BJ (cell line): ENCODE measurements at regions not wholly inside any gene's neighbourhood (a gene's known extent, or its start where the extent isn't known, plus 50 kb on each side); places are given as distances from the start of the nearest gene placed in this dataset.
"Not testable (repeated sequence)": the region's sequence is repeated elsewhere in the genome, so short reads cannot be mapped to it uniquely, and the experiment has no call there.

Experiments used
- CTCF ChIA-PET: fragments of 350-600 bp; formaldehyde crosslinking; extraction: SDS; loops from one replicate; lab custom pipeline; 2021; ENCODE audit warnings: antibody characterized with exemption, inconsistent platforms; lab: Yijun Ruan, JAX
- POLR2A ChIA-PET: fragments of 300-600 bp; sonication (Branson Sonifier 250); formaldehyde crosslinking; extraction: SDS; loops from one replicate; lab custom pipeline; 2021; ENCODE audit warnings: antibody characterized with exemption; lab: Charles Lee
- DNase-seq: peaks from one replicate; pipeline ENCODE4 v3.0.0-alpha.2; 2011; ENCODE audit warnings: low read depth
- H3K27me3 ChIP-seq: 2 replicates; pipeline ENCODE4 v1.6.0; 2011; ENCODE audit warnings: low read length; ENCODE audit not compliant: control insufficient read depth, insufficient read depth
- H3K36me3 ChIP-seq: 2 replicates; pipeline ENCODE4 v1.5.1; 2011; ENCODE audit warnings: low read length; ENCODE audit not compliant: control insufficient read depth, insufficient read depth
- H3K4me3 ChIP-seq: 2 replicates; pipeline ENCODE4 v1.5.1; 2011; ENCODE audit warnings: low read depth, mild to moderate bottlenecking, control low read depth, low read length
- TF ChIP-seq, protein P1 (sequence below): IDR thresholded peaks from 2 replicates; pipeline ENCODE4 v1.5.1; 2011; ENCODE audit warnings: low read depth, mild to moderate bottlenecking, control low read depth, inconsistent platforms, low read length, moderate library complexity; ENCODE audit not compliant: insufficient read depth

DNA sequence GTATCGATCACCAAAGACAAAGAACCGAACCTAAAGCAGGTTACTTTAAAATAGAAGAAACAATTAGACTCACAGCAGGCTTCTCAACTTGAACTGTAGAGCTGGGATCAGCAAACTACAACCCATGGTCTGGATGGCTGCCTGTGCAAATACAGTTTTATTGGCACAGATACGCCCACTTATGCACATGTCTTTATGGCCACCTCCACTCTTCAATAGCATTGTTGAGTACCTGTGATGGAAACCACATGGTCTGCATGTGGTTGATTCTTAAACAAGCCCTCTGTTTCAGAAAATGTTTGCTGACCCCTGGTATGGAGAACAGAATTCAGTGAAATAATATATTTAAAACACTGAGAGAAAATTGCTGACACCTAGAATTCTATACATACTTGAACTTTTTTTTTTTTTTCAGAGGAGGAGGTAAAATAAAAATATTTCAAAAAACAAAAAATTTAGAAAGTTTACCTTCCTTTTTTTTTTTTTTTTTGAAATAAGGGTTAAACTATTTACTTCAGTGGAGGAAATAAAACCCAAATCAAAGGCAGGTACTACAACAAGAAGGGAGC lies 263.8 kb upstream of the ATP10A start:
- H3K4me3 ChIP-seq = no peak overlapping the region
- no peaks in the 10 kb centered on the region for H3K36me3 ChIP-seq
- ChIA-PET CTCF (interaction anchor here (0.6 kb wide), 1 partner anchor 23 kb away, joined by 3 read pairs; no protein-coding TSS in a partner anchor), POLR2A (no interaction called here)
- no peaks in the 10 kb centered on the region for H3K27me3 ChIP-seq
- no peak for DNase-seq
- TF ChIP-seq, protein P1, sequence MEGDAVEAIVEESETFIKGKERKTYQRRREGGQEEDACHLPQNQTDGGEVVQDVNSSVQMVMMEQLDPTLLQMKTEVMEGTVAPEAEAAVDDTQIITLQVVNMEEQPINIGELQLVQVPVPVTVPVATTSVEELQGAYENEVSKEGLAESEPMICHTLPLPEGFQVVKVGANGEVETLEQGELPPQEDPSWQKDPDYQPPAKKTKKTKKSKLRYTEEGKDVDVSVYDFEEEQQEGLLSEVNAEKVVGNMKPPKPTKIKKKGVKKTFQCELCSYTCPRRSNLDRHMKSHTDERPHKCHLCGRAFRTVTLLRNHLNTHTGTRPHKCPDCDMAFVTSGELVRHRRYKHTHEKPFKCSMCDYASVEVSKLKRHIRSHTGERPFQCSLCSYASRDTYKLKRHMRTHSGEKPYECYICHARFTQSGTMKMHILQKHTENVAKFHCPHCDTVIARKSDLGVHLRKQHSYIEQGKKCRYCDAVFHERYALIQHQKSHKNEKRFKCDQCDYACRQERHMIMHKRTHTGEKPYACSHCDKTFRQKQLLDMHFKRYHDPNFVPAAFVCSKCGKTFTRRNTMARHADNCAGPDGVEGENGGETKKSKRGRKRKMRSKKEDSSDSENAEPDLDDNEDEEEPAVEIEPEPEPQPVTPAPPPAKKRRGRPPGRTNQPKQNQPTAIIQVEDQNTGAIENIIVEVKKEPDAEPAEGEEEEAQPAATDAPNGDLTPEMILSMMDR = no peak

DNA sequence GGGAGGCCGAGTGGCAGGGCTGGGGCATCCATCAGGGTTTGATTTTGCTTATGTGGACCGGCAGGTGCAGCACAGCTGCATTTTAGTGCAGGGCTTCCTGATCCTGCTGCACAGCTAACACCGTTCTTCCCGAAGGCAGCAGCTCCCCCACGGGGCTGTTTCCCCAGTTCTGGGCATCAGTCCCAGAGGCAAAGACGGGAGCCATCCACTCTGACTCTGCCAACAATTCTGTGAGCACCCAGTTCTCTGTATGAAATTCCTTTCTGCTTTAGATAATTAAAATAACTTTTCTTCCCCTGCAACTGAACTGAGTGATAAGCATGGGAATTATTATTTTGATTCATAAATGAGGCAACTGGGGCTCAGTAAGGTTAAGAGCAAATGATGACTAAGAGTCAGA lies 262.9 kb upstream of the ATP10A start:
- ChIA-PET CTCF (no interaction called here), POLR2A (no interaction called here)
- H3K36me3 ChIP-seq = no peaks in the 10 kb centered on the region
- no peak for DNase-seq
- H3K27me3 ChIP-seq = no peaks in the 10 kb centered on the region
- TF ChIP-seq, protein P1 = no peak
- no peak overlapping the region for H3K4me3 ChIP-seq

DNA sequence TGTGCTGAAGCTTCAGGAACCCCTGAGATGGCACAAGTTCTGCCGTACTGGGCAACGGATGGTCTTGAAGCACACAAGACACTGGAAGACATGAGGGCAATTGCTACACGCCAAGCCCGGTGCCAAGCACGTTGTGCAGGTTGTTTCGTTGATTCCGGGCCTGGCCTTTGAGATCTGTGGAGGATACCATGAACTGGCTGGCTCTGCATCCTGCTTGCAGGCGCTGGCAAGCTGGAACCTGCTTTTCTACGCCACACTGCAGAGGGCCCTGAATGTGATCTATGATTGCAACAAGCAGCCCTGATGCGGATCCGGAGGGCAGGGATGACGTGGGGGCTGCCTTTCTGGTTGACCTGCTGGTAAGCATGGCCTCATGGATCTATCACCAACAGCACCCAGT lies 262.5 kb upstream of the ATP10A start:
- no peak for DNase-seq
- Histone ChIP-seq H3K4me3 (no peak overlapping the region), H3K36me3 (no peaks in the 10 kb centered on the region), H3K27me3 (no peaks in the 10 kb centered on the region)
- CTCF ChIA-PET = no interaction called here
- TF ChIP-seq, protein P1 = no peak
- POLR2A ChIA-PET = no interaction called here

DNA sequence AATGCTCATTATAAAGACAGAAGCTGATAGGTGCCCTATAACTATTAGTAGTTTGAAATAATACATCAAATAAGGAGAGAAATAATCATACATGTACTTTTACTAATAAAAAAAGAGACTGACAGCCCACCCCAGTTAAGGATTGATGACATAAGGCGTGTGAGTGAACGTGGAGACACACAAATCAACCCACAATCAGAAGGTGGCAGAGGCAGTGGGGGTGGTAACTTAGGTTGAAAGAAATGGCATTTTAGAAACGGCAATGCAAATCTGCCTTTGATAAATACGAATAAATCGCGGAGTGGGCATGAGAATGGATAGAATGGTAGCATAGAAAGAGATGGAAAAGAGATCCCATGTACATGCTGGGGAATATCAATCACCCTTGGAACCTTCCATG lies 256.2 kb upstream of the ATP10A start:
- TF ChIP-seq, protein P1 = no peak
- Histone ChIP-seq H3K36me3 (no peaks in the 10 kb centered on the region), H3K27me3 (no peaks in the 10 kb centered on the region), H3K4me3 (no peak overlapping the region)
- no peak for DNase-seq
- POLR2A ChIA-PET = no interaction called here
- CTCF ChIA-PET = no interaction called here

DNA sequence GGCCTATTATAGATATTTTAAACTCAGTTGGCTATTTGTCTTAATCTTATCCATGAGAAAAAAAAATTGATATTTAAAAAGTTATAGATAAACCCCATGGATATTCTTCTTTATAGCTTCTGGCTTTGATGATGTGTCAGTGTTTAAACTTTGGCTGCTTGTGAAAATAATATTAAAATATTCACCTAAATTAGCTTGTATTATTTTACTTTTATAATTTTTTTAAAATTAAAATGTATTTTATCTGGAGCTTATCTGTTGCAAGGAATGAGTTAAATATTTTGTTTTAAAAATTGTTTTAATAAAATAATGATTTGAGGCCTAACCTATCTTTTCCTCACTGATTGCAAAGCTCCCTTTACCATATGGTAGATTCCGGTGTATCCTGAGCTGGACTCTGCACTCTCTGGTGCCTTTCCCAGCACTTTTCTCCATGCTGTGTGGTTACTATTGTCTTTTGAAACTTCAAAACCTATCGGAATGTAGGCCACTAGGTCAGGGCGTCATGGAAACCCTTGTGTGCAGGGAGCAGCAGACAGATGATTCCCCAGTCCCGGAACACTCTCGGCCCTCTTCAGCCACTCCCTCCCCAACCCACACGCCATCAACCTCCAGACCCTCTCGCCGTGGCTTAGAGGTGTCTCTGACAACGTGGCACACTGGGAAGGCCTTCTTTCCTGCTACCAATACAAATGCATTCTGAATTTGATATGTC lies 252.3 kb upstream of the ATP10A start:
- Histone ChIP-seq H3K4me3 (no peak overlapping the region), H3K27me3 (no peaks in the 10 kb centered on the region), H3K36me3 (no peaks in the 10 kb centered on the region)
- TF ChIP-seq, protein P1 = no peak
- POLR2A ChIA-PET = no interaction called here
- DNase-seq = no peak
- CTCF ChIA-PET = interaction anchor here (1.3 kb wide), 1 partner anchor 11 kb away, joined by 5 read pairs; no protein-coding TSS in a partner anchor

DNA sequence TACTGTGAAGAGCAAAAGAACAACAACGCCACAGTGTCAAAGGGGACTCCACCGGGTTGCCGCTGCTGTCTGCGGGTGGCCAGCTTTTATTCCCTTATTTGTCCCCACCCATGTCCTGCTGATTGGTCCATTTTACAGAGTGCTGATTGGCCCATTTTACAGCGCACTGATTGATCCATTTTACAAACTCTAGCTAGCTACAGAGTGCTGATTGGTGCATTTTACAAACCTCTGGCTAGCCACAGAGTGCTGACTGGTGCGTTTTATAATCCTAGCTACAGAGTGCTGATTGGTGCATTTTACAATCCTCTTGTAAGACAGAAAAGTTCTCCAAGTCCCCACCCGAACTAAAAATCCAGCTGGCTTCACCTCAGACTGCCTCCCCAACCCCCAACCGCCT lies 251.0 kb upstream of the ATP10A start:
- H3K4me3 ChIP-seq, CTCF ChIA-PET, POLR2A ChIA-PET, DNase-seq, H3K27me3 ChIP-seq, H3K36me3 ChIP-seq: not testable (repeated sequence)
